Activated CD8-positive, alpha-beta T cell treated with anti-CD3 and anti-CD28 coated beads for 36 hours (primary cell): ENCODE measurements at regions not wholly inside any gene's neighbourhood (a gene's known extent, or its start where the extent isn't known, plus 50 kb on each side); places are given as distances from the start of the nearest gene placed in this dataset.

Experiments
- ATAC-seq: fragments of 200-7000 bp; cut with Tn5 transposase; one replicate; pipeline ENCODE4 v1.10.0; 2021; ENCODE audit warnings: mild to moderate bottlenecking, moderate library complexity
- CTCF ChIA-PET: fragments of 350-600 bp; sonication (Branson Sonifier 250); formaldehyde crosslinking; loops from one replicate; lab custom pipeline; 2021; ENCODE audit warnings: antibody characterized with exemption; lab: Charles Lee
- POLR2A ChIA-PET: fragments of 350-600 bp; sonication (Branson Sonifier 250); formaldehyde crosslinking; loops from one replicate; lab custom pipeline; 2021; ENCODE audit warnings: antibody characterized with exemption; lab: Charles Lee
- DNase-seq: peaks from one replicate; pipeline ENCODE4 v3.0.0-alpha.2; 2020
- H3K27ac Mint-ChIP-seq: one replicate; pipeline ENCODE4 v1.8.0; 2021; ENCODE audit warnings: mild to moderate bottlenecking, mixed read lengths
- H3K27me3 Mint-ChIP-seq: one replicate; pipeline ENCODE4 v1.8.0; 2021; ENCODE audit warnings: mixed read lengths
- H3K36me3 Mint-ChIP-seq: one replicate; pipeline ENCODE4 v1.8.0; 2021; ENCODE audit warnings: low read depth, mixed read lengths
- H3K4me1 Mint-ChIP-seq: one replicate; pipeline ENCODE4 v1.8.0; 2021; ENCODE audit warnings: low read depth, mixed read lengths
- H3K4me3 Mint-ChIP-seq: one replicate; pipeline ENCODE4 v1.8.0; 2021; ENCODE audit warnings: mild to moderate bottlenecking, moderate library complexity, mixed read lengths
- H3K9me3 Mint-ChIP-seq: one replicate; pipeline ENCODE4 v1.8.0; 2021; ENCODE audit warnings: mixed read lengths
- intact Hi-C: fragments of 100-400 bp; cut with micrococcal nuclease; formaldehyde crosslinking; loops from one replicate; pipeline ENCODE4 v1.10.0; 2022
- TF ChIP-seq, protein P1 (sequence below): fragments of 200-600 bp; IDR thresholded peaks from one replicate; pipeline ENCODE4 v1.8.0; 2022; ENCODE audit warnings: antibody characterized with exemption, mild to moderate bottlenecking

DNA sequence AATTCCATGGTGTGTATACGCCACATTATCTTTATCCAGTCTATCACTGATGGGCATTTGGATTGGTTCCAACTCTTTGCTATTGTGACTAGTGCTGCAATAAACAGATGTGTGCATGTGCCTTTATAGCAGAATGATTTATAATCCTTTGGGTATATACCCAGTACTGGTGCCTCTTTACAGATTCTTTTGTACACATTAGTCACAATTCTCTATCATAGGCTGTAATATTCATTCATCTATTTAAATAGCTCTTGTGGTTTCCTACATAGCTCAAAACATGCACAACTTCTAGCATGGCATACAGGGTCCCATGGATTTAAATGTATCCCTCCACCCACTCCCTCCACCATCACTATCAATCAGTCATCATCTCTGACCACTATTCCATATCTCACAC is 324.1 kb upstream of the CADM2 start:
- CTCF ChIA-PET, result no interaction called here
- Mint-ChIP-seq H3K4me3 (no peak overlapping the region), H3K4me1 (no peaks in the 10 kb centered on the region), H3K27me3 (no peaks in the 10 kb centered on the region), H3K36me3 (no peaks in the 10 kb centered on the region), H3K9me3 (no peaks in the 10 kb centered on the region), H3K27ac (no peak overlapping the region)
- no peak for DNase-seq
- TF ChIP-seq, protein P1, sequence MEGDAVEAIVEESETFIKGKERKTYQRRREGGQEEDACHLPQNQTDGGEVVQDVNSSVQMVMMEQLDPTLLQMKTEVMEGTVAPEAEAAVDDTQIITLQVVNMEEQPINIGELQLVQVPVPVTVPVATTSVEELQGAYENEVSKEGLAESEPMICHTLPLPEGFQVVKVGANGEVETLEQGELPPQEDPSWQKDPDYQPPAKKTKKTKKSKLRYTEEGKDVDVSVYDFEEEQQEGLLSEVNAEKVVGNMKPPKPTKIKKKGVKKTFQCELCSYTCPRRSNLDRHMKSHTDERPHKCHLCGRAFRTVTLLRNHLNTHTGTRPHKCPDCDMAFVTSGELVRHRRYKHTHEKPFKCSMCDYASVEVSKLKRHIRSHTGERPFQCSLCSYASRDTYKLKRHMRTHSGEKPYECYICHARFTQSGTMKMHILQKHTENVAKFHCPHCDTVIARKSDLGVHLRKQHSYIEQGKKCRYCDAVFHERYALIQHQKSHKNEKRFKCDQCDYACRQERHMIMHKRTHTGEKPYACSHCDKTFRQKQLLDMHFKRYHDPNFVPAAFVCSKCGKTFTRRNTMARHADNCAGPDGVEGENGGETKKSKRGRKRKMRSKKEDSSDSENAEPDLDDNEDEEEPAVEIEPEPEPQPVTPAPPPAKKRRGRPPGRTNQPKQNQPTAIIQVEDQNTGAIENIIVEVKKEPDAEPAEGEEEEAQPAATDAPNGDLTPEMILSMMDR, result no peak
- no peak for ATAC-seq
- POLR2A ChIA-PET, result no interaction called here
- intact Hi-C loops, result no loop called here

DNA sequence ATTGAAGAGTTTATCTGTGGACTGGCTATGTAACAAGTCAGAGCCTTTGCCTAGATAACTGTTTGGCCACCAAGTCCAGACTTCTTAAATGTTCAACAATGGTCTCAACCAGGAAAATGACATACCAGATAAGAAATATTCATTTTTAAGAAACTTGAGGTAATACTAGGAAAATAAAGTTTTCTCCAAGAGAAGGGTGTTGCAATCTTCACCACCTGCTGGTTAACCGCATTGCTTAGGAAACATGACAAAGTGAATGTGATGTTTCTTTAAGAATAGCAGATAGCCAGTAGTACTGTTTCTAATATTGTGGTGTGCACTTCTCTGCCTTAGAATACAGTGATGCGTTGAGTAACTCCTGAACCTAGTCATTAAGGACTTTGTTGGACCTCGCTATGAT is 321.5 kb upstream of the CADM2 start:
- Mint-ChIP-seq H3K36me3 (no peaks in the 10 kb centered on the region), H3K9me3 (peaks cover 6% of the 10 kb centered on the region), H3K4me3 (no peak overlapping the region), H3K4me1 (no peaks in the 10 kb centered on the region), H3K27me3 (no peaks in the 10 kb centered on the region), H3K27ac (no peak overlapping the region)
- TF ChIP-seq, protein P1, result no peak
- POLR2A ChIA-PET, result no interaction called here
- CTCF ChIA-PET, result no interaction called here
- ATAC-seq (no peak), DNase-seq (no peak)
- intact Hi-C loops, result no loop called here

DNA sequence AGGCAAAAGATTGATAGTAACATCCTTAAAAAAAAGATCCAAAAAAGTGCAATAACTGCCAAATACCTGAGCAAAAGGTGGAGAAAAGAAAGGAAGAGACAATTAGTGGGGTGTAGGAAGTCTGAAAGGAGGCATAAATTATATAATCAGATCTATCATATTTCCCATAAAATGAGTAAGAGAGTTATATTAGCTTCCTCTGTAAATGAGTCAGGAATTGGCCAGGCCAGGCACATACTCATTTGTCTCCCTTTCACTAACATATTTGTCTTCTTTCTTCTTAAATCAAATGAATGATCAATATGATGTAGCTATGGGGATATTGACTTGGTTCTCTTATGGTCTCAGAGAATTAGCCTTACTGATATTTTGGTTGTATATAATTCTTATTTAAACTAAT is 292.3 kb upstream of the CADM2 start:
- TF ChIP-seq, protein P1, result no peak
- Mint-ChIP-seq H3K27ac (no peak overlapping the region), H3K4me3 (no peak overlapping the region), H3K36me3 (no peaks in the 10 kb centered on the region), H3K9me3 (peaks cover 2% of the 10 kb centered on the region), H3K27me3 (no peaks in the 10 kb centered on the region), H3K4me1 (no peaks in the 10 kb centered on the region)
- ChIA-PET POLR2A (no interaction called here), CTCF (no interaction called here)
- DNase-seq (no peak), ATAC-seq (no peak)
- intact Hi-C loops, result no loop called here

DNA sequence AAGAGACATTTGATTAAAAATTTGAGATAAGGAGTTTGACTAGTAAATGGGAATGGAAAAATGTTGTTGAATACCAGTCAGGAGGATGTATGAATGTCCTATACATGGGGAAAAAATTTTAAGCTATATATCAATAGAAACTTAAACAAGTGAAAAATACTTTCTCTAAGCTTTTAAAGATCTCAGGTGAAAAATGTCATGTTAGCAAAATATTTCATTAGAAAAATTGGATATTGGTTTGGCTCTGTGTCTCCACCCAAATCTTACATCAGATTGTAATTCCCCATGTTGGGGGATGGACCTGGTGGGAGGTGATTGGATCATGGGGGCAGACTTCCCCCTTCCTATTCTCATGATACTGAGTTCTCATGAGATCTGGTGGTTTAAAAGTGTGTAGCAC is 279.6 kb upstream of the CADM2 start:
- CTCF ChIA-PET, result no interaction called here
- ATAC-seq (no peak), DNase-seq (no peak)
- TF ChIP-seq, protein P1, result no peak
- no peak overlapping the region for H3K4me3 Mint-ChIP-seq
- no peaks in the 10 kb centered on the region for H3K4me1 Mint-ChIP-seq
- intact Hi-C loops, result no loop called here
- H3K36me3 Mint-ChIP-seq, result no peaks in the 10 kb centered on the region
- peaks cover 5% of the 10 kb centered on the region for H3K9me3 Mint-ChIP-seq
- H3K27ac Mint-ChIP-seq, result no peak overlapping the region
- POLR2A ChIA-PET, result no interaction called here
- H3K27me3 Mint-ChIP-seq, result no peaks in the 10 kb centered on the region

DNA sequence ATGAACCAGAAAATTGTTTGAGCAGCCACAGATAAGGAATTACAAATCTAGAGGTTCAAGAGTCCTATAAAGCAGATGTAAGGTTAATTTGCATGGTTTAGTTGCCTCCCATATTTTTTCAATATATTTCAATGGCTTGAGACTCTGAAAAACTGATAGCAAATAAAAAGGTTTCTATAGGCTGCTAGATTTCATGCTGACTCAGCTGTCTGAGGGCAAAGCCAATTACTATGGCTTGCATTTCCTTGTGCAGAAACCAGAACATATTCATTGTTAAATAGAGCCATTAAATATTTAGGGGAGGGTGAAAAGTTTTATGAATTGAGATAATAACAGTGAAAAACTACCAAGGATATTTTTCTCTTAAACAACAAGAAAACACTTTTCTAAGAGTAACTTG is 278.1 kb upstream of the CADM2 start:
- ChIA-PET POLR2A (no interaction called here), CTCF (no interaction called here)
- H3K36me3 Mint-ChIP-seq, result no peaks in the 10 kb centered on the region
- DNase-seq, result no peak
- H3K9me3 Mint-ChIP-seq, result peaks cover 9% of the 10 kb centered on the region
- intact Hi-C loops, result no loop called here
- no peaks in the 10 kb centered on the region for H3K4me1 Mint-ChIP-seq
- H3K27ac Mint-ChIP-seq, result no peak overlapping the region
- TF ChIP-seq, protein P1, result no peak
- ATAC-seq, result no peak
- no peak overlapping the region for H3K4me3 Mint-ChIP-seq
- H3K27me3 Mint-ChIP-seq, result no peaks in the 10 kb centered on the region
